Natural killer cell (primary cell): ENCODE measurements at regions not wholly inside any gene's neighbourhood (a gene's known extent, or its start where the extent isn't known, plus 50 kb on each side); places are given as distances from the start of the nearest gene placed in this dataset.

Source experiments
- ATAC-seq, 3 donors: fragments of 150-1000 bp in 2 of 3; fragments of 200-7000 bp in 1 of 3; cut with Tn5 transposase; 1 replicate in 1 of 3; 2 replicates in 2 of 3; pipeline ENCODE4 v1.10.0; 2021; ENCODE audit warnings: mild to moderate bottlenecking in 2 of 3, moderate library complexity in 2 of 3
- DNase-seq, 2 donors: peaks; one replicate each; pipeline versions ENCODE4 v3.0.0 to v3.0.0-alpha.2; 2013 to 2021; ENCODE audit warnings: mixed read lengths in 1 of 2
- H3K27ac ChIP-seq: one replicate; pipeline ENCODE4 v1.5.1; 2013; ENCODE audit warnings: mild to moderate bottlenecking, low read length
- H3K27me3 ChIP-seq: one replicate; pipeline ENCODE4 v1.6.1; 2013; ENCODE audit warnings: low read length; ENCODE audit not compliant: control insufficient read depth, insufficient read depth
- H3K36me3 ChIP-seq: one replicate; pipeline ENCODE4 v1.6.1; 2013; ENCODE audit warnings: low read length; ENCODE audit not compliant: control insufficient read depth, insufficient read depth
- H3K4me1 ChIP-seq: one replicate; pipeline ENCODE4 v1.6.1; 2013; ENCODE audit warnings: low read length; ENCODE audit not compliant: control insufficient read depth, insufficient read depth
- H3K4me3 ChIP-seq: one replicate; pipeline ENCODE4 v1.5.1; 2013; ENCODE audit warnings: low read length
- H3K9me3 ChIP-seq: one replicate; pipeline ENCODE4 v1.6.1; 2013; ENCODE audit warnings: low read length; ENCODE audit not compliant: control insufficient read depth, insufficient read depth
- H3K27ac Mint-ChIP-seq, 2 donors: one replicate each; pipeline ENCODE4 v1.8.0; 2022; ENCODE audit warnings: mild to moderate bottlenecking in 2 of 2, mixed read lengths in 2 of 2, moderate library complexity in 1 of 2
- H3K27me3 Mint-ChIP-seq, 2 donors: one replicate each; pipeline ENCODE4 v1.8.0; 2022; ENCODE audit warnings: low read depth in 2 of 2, mixed read lengths in 2 of 2
- H3K36me3 Mint-ChIP-seq: one replicate; pipeline ENCODE4 v1.8.0; 2022; ENCODE audit warnings: mixed read lengths
- H3K4me1 Mint-ChIP-seq, 2 donors: one replicate each; pipeline ENCODE4 v1.8.0; 2022; ENCODE audit warnings: mixed read lengths in 2 of 2
- H3K4me3 Mint-ChIP-seq: one replicate; pipeline ENCODE4 v1.8.0; 2022; ENCODE audit warnings: mild to moderate bottlenecking, moderate library complexity, mixed read lengths
- H3K9me3 Mint-ChIP-seq, 2 donors: one replicate each; pipeline ENCODE4 v1.8.0; 2022; ENCODE audit warnings: mixed read lengths in 2 of 2
- CTCF ChIP-seq: fragments of 200-600 bp; IDR thresholded peaks from one replicate; pipeline ENCODE4 v1.8.0; 2022; ENCODE audit warnings: antibody characterized with exemption
- WGBS: methylation state at CpG from one replicate; pipeline ENCODE4 v1.1.7; 2013; ENCODE audit warnings: missing lambda C conversion rate; ENCODE audit not compliant: insufficient coverage; 5-methylcytosine and 5-hydroxymethylcytosine counted together
- intact Hi-C: fragments of 100-400 bp; cut with micrococcal nuclease; formaldehyde crosslinking; loops from one replicate; pipeline ENCODE4 v1.14.2; 2022

GRCh38 chr3:80580146-80580545 is 812.3 kb upstream of the ROBO1 start:
- no peaks in the 10 kb centered on the region for H3K27me3 ChIP-seq
- no peak overlapping the region for H3K4me3 ChIP-seq
- peaks cover 3% of the 10 kb centered on the region for H3K9me3 ChIP-seq
- no peak overlapping the region for H3K27ac ChIP-seq
- no peaks in the 10 kb centered on the region for H3K4me1 Mint-ChIP-seq
- no peaks in the 10 kb centered on the region for H3K27me3 Mint-ChIP-seq
- H3K36me3 ChIP-seq, result no peaks in the 10 kb centered on the region
- peaks cover 5 to 20% of the 10 kb centered on the region in 2 donors for H3K9me3 Mint-ChIP-seq
- ATAC-seq (no peak), DNase-seq (no peak)
- no peak overlapping the region for H3K4me3 Mint-ChIP-seq
- 56% methylated on average over 2 of the region's 2 CpGs for WGBS
- intact Hi-C loops, result no loop called here
- H3K36me3 Mint-ChIP-seq, result no peaks in the 10 kb centered on the region
- TF ChIP-seq CTCF, result no peak
- H3K4me1 ChIP-seq, result no peaks in the 10 kb centered on the region
- H3K27ac Mint-ChIP-seq, result no peak overlapping the region

- no peaks in the 10 kb centered on the region for H3K36me3 ChIP-seq
- H3K4me1 Mint-ChIP-seq, result no peaks in the 10 kb centered on the region
- no CpG with 5 or more reads among the region's 2 CpGs for WGBS
- DNase-seq (no peak), ATAC-seq (no peak)
- no peak overlapping the region for H3K4me3 Mint-ChIP-seq
- H3K4me1 ChIP-seq, result no peaks in the 10 kb centered on the region
- H3K27ac Mint-ChIP-seq, result no peak overlapping the region
- peaks cover 3% of the 10 kb centered on the region for H3K9me3 ChIP-seq
- H3K9me3 Mint-ChIP-seq, result peaks cover 20 to 27% of the 10 kb centered on the region in 2 donors
- H3K27me3 ChIP-seq, result no peaks in the 10 kb centered on the region
- TF ChIP-seq CTCF, result no peak
- H3K27ac ChIP-seq, result no peak overlapping the region
- H3K36me3 Mint-ChIP-seq, result peaks cover 16% of the 10 kb centered on the region
- intact Hi-C loops, result no loop called here
- no peaks in the 10 kb centered on the region for H3K27me3 Mint-ChIP-seq
- H3K4me3 ChIP-seq, result no peak overlapping the region
These were observed 796.6 kb upstream of the ROBO1 start for GRCh38 chr3:80564391-80564790.

- H3K4me3 Mint-ChIP-seq, result no peak overlapping the region
- peaks cover 3% of the 10 kb centered on the region for H3K9me3 ChIP-seq
- H3K27ac Mint-ChIP-seq, result no peak overlapping the region
- peaks cover 8% of the 10 kb centered on the region for H3K36me3 Mint-ChIP-seq
- no peak overlapping the region for H3K4me3 ChIP-seq
- DNase-seq (no peak), ATAC-seq (no peak)
- H3K4me1 ChIP-seq, result no peaks in the 10 kb centered on the region
- no peaks in the 10 kb centered on the region for H3K36me3 ChIP-seq
- peaks cover 8 to 18% of the 10 kb centered on the region in 2 donors for H3K9me3 Mint-ChIP-seq
- TF ChIP-seq CTCF, result no peak
- no peaks in the 10 kb centered on the region for H3K4me1 Mint-ChIP-seq
- no peak overlapping the region for H3K27ac ChIP-seq
- 75% methylated on average over 4 of the region's 4 CpGs for WGBS
- no peaks in the 10 kb centered on the region for H3K27me3 ChIP-seq
- intact Hi-C loops, result no loop called here
- H3K27me3 Mint-ChIP-seq, result no peaks in the 10 kb centered on the region
These were observed 791.9 kb upstream of the ROBO1 start for GRCh38 chr3:80559701-80560100.

GRCh38 chr3:80556763-80557162 is 789.0 kb upstream of the ROBO1 start:
- H3K4me1 ChIP-seq, result no peaks in the 10 kb centered on the region
- no peaks in the 10 kb centered on the region for H3K36me3 ChIP-seq
- peaks cover 3% of the 10 kb centered on the region for H3K9me3 ChIP-seq
- Mint-ChIP-seq H3K4me3 (no peak overlapping the region), H3K9me3 (peaks cover 14 to 27% of the 10 kb centered on the region in 2 donors), H3K27me3 (no peaks in the 10 kb centered on the region), H3K27ac (no peak overlapping the region), H3K4me1 (no peaks in the 10 kb centered on the region), H3K36me3 (no peaks in the 10 kb centered on the region)
- intact Hi-C loops, result no loop called here
- ATAC-seq (no peak), DNase-seq (no peak)
- no peaks in the 10 kb centered on the region for H3K27me3 ChIP-seq
- no peak overlapping the region for H3K4me3 ChIP-seq
- no peak overlapping the region for H3K27ac ChIP-seq
- TF ChIP-seq CTCF, result no peak
- WGBS, result 100% methylated on average over 1 of the region's 1 CpG
